ENCODE measurements at regions not wholly inside any gene's neighbourhood (a gene's known extent, or its start where the extent isn't known, plus 50 kb on each side); places are given as distances from the start of the nearest gene placed in this dataset.

DNA sequence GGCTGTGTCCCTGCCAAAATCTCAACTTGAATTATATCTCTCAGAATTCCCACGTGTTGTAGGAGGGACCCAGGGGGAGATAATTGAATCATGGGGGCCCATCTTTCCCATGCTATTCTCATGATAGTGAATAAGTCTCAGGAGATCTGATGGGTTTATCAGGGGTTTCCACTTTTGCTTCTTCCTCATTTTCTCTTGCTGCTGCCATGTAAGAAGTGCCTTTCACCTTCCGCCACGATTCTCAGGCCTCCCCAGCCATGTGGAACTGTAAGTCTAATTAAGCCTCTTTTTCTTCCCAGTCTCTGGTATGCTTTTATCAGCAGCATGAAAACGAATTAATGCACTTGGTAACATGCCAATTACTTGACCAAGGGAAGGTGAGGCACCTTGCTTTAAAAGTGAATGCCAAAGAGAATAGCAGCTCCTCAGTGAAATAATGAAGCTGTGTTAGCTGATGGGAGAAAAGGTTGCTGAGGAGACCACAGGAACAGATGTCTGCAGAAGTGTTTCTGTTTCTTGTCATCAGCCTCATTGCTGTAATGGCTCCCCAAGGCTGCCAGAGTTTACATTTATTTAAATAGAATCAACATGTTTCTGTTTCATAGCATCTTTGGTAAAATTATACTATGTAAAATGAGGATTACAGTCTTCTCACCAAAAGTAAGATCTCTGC, 89.0 kb upstream of the CD44 start:
- H4K20me1 ChIP-seq (ENCODE audit: insufficient read depth, low read length): no peaks in the 10 kb centered on the region
- peak overlapping the region; percentile 51 for H3K4me2 ChIP-seq (ENCODE audit: insufficient read depth, low read length)
- no peaks in the 10 kb centered on the region for H3K9me3 ChIP-seq (ENCODE audit: low read depth, low read length)
- TF ChIP-seq, protein P1, sequence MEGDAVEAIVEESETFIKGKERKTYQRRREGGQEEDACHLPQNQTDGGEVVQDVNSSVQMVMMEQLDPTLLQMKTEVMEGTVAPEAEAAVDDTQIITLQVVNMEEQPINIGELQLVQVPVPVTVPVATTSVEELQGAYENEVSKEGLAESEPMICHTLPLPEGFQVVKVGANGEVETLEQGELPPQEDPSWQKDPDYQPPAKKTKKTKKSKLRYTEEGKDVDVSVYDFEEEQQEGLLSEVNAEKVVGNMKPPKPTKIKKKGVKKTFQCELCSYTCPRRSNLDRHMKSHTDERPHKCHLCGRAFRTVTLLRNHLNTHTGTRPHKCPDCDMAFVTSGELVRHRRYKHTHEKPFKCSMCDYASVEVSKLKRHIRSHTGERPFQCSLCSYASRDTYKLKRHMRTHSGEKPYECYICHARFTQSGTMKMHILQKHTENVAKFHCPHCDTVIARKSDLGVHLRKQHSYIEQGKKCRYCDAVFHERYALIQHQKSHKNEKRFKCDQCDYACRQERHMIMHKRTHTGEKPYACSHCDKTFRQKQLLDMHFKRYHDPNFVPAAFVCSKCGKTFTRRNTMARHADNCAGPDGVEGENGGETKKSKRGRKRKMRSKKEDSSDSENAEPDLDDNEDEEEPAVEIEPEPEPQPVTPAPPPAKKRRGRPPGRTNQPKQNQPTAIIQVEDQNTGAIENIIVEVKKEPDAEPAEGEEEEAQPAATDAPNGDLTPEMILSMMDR (IDR thresholded peaks at IDR 0.05; ENCODE audit: extremely low read depth, low read depth, low read length): no peak
- DNase-seq (ENCODE audit: insufficient read length, low spot score, missing footprints): no peak
- H3K27me3 ChIP-seq (ENCODE audit: insufficient read depth, low read length): no peaks in the 10 kb centered on the region
- peaks cover 3% of the 10 kb centered on the region for H3K4me1 ChIP-seq (ENCODE audit: insufficient read depth, low read length)
- H3K79me2 ChIP-seq (ENCODE audit: insufficient read depth, low read length): no peaks in the 10 kb centered on the region
- H3K4me3 ChIP-seq (ENCODE audit: insufficient read depth, low read length): no peak overlapping the region
- peak overlapping the region; percentile 68 for H2AFZ ChIP-seq (ENCODE audit: low read length)
- H3K36me3 ChIP-seq (ENCODE audit: insufficient read depth, low read length): no peaks in the 10 kb centered on the region
- no peak overlapping the region for H3K27ac ChIP-seq (ENCODE audit: low read depth, low read length)

DNA sequence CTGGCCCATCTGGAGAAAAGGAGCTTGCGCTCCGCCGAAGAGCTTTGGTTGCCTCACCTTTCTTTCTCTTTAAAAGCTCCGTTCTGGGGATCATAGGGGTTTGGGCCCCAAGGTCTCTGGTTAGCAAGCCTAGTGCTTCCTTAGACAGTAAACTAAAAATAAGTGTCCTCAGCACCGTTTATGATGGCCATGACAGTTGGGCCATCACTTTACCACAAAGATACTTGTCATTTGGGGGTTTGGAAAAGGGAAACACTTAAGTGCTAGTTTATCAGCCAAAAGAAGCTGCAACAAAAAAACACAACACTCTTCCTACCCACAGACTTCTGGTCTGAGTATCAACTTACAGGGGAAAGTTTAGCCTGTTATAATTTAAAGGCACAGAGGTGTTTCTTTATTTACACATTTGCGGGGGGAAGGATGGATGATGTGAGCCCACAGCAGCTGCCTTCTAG, 88.4 kb upstream of the CD44 start:
- TF ChIP-seq, protein P1 (IDR thresholded peaks at IDR 0.05; ENCODE audit: extremely low read depth, low read depth, low read length): no peak

DNA sequence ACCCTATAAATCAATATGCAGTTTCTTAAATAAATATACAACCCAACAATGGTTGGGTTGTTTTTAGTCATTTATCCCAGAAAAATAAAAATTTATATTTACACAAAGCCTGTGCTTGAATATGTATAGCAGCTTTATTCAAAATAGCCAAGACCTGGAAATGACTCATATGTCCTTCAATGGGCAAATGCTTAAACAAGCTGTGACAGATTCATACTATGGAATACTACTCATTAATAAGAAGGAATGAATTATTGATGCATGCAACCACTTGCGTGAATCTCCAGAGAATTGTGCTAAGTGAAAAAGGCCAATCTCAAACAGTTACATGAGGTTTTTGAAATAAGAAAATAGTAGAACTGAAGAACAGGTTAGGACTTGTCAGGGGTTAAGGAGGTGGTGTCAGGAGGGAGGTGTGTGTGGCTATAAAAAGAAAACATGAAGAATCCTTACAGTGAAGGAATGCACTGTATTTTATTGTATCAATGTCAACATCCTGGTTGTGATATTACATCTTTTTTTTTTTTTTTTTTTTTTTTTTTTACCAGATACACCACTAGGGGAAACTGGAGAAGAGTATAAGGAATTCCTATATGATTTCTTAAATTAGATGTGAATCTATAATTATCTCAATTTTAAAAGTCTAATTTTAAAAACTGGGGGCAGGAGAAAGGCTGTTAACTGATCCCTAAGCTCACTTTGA, 82.4 kb upstream of the CD44 start:
- no peak overlapping the region for H2AFZ ChIP-seq (ENCODE audit: low read length)
- H3K4me3 ChIP-seq (ENCODE audit: insufficient read depth, low read length): no peak overlapping the region
- no peaks in the 10 kb centered on the region for H3K4me1 ChIP-seq (ENCODE audit: insufficient read depth, low read length)
- H3K9me3 ChIP-seq (ENCODE audit: low read depth, low read length): no peaks in the 10 kb centered on the region
- H3K36me3 ChIP-seq (ENCODE audit: insufficient read depth, low read length): no peaks in the 10 kb centered on the region
- no peak overlapping the region for H3K4me2 ChIP-seq (ENCODE audit: insufficient read depth, low read length)
- H3K79me2 ChIP-seq (ENCODE audit: insufficient read depth, low read length): no peaks in the 10 kb centered on the region
- DNase-seq (ENCODE audit: insufficient read length, low spot score, missing footprints): no peak
- H4K20me1 ChIP-seq (ENCODE audit: insufficient read depth, low read length): no peaks in the 10 kb centered on the region
- TF ChIP-seq, protein P1 (IDR thresholded peaks at IDR 0.05; ENCODE audit: extremely low read depth, low read depth, low read length): no peak
- H3K27ac ChIP-seq (ENCODE audit: low read depth, low read length): no peak overlapping the region
- no peaks in the 10 kb centered on the region for H3K27me3 ChIP-seq (ENCODE audit: insufficient read depth, low read length)

More for the DNA sequence above, 88.4 kb upstream of the CD44 start:
- H3K9me3 ChIP-seq (ENCODE audit: low read depth, low read length): no peaks in the 10 kb centered on the region
- no peaks in the 10 kb centered on the region for H4K20me1 ChIP-seq (ENCODE audit: insufficient read depth, low read length)
- H3K36me3 ChIP-seq (ENCODE audit: insufficient read depth, low read length): no peaks in the 10 kb centered on the region
- peak overlapping the region; percentile 51 for H3K4me2 ChIP-seq (ENCODE audit: insufficient read depth, low read length)
- no peaks in the 10 kb centered on the region for H3K79me2 ChIP-seq (ENCODE audit: insufficient read depth, low read length)
- H2AFZ ChIP-seq (ENCODE audit: low read length): peak overlapping the region; percentile 68
- H3K27ac ChIP-seq (ENCODE audit: low read depth, low read length): no peak overlapping the region
- peak overlapping the region; percentile 30 for H3K4me3 ChIP-seq (ENCODE audit: insufficient read depth, low read length)
- peaks cover 3% of the 10 kb centered on the region for H3K4me1 ChIP-seq (ENCODE audit: insufficient read depth, low read length)
- no peaks in the 10 kb centered on the region for H3K27me3 ChIP-seq (ENCODE audit: insufficient read depth, low read length)
- no peak for DNase-seq (ENCODE audit: insufficient read length, low spot score, missing footprints)

DNA sequence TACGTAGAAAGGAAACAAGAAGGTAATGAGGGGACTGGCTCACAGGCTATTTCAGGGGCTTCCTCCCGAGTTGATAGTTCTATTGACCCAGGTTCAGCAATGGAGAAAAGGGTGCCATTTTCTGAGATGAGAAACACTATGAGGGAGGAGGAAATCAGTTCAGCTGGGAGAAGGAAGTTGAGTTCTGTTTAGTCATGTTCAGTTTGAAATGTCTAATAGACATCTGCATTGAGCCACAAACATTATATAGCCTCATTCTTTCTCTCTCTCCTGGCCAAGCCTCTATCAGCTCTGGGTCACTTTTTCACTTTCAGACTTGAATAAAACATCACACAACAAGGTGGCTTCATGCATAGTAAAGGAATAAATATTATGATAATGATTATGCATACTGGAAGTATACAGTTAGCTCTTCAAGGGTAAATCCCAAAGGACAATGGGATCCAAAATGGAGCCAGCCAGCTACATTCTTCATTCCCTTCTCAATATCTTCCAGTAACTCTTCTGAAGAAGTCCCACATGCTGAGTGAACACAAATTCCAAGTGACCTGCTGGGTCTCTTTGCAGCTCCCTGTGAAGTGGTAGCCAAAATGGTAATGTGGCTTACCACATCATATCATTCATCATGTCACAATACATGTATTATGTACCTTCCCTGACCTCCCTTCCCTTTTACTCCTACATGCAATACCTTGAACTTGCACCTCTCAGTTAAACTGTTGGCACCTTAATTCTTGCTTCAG, 80.9 kb upstream of the CD44 start:
- Histone ChIP-seq H3K79me2 (ENCODE audit: insufficient read depth, low read length) (no peaks in the 10 kb centered on the region), H3K4me3 (ENCODE audit: insufficient read depth, low read length) (no peak overlapping the region), H3K4me1 (ENCODE audit: insufficient read depth, low read length) (no peaks in the 10 kb centered on the region), H3K36me3 (ENCODE audit: insufficient read depth, low read length) (no peaks in the 10 kb centered on the region), H4K20me1 (ENCODE audit: insufficient read depth, low read length) (no peaks in the 10 kb centered on the region), H3K4me2 (ENCODE audit: insufficient read depth, low read length) (no peak overlapping the region), H2AFZ (ENCODE audit: low read length) (no peak overlapping the region), H3K9me3 (ENCODE audit: low read depth, low read length) (no peaks in the 10 kb centered on the region), H3K27ac (ENCODE audit: low read depth, low read length) (no peak overlapping the region), H3K27me3 (ENCODE audit: insufficient read depth, low read length) (no peaks in the 10 kb centered on the region)
- TF ChIP-seq, protein P1 (IDR thresholded peaks at IDR 0.05; ENCODE audit: extremely low read depth, low read depth, low read length): no peak
- no peak for DNase-seq (ENCODE audit: insufficient read length, low spot score, missing footprints)

Data from osteoblast (primary cell).